ENCODE measurements at regions not wholly inside any gene's neighbourhood (a gene's known extent, or its start where the extent isn't known, plus 50 kb on each side); places are given as distances from the start of the nearest gene placed in this dataset.

DNA sequence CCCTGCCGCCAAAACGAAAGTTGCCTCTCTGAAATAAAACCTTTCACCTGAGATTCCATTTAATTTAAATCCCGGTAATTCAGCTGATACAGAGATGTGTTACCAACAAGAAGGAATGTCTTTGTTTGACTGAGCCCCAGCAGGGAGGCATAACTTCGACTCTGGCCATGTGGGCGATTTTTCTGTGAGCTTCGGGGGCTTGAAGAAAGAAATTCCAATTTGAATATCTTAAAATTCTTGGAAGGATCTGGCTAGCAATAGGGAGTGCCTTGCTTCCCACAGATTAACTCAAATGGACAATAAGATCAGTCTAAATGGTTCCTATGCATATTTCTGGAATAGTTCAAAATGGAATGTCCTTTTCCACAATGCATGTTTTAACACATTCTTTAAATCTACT, 252.5 kb upstream of the TMPO start:
- H3K4me3 Mint-ChIP-seq (ENCODE audit: unreplicated experiment): no peak overlapping the region
- peaks cover 2% of the 10 kb centered on the region for H3K9me3 Mint-ChIP-seq (ENCODE audit: low read depth)
- H3K4me1 Mint-ChIP-seq (ENCODE audit: low read depth): no peaks in the 10 kb centered on the region
- no peak overlapping the region for H3K27ac Mint-ChIP-seq (ENCODE audit: unreplicated experiment)
- peaks cover under 1% of the 10 kb centered on the region for H3K36me3 Mint-ChIP-seq (ENCODE audit: low read depth)
- no peak for DNase-seq (ENCODE audit: low spot score)
- TF ChIP-seq, protein P1, sequence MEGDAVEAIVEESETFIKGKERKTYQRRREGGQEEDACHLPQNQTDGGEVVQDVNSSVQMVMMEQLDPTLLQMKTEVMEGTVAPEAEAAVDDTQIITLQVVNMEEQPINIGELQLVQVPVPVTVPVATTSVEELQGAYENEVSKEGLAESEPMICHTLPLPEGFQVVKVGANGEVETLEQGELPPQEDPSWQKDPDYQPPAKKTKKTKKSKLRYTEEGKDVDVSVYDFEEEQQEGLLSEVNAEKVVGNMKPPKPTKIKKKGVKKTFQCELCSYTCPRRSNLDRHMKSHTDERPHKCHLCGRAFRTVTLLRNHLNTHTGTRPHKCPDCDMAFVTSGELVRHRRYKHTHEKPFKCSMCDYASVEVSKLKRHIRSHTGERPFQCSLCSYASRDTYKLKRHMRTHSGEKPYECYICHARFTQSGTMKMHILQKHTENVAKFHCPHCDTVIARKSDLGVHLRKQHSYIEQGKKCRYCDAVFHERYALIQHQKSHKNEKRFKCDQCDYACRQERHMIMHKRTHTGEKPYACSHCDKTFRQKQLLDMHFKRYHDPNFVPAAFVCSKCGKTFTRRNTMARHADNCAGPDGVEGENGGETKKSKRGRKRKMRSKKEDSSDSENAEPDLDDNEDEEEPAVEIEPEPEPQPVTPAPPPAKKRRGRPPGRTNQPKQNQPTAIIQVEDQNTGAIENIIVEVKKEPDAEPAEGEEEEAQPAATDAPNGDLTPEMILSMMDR (IDR thresholded peaks at IDR 0.05): no peak
- H3K27me3 Mint-ChIP-seq (ENCODE audit: low read depth): peaks cover 18% of the 10 kb centered on the region

DNA sequence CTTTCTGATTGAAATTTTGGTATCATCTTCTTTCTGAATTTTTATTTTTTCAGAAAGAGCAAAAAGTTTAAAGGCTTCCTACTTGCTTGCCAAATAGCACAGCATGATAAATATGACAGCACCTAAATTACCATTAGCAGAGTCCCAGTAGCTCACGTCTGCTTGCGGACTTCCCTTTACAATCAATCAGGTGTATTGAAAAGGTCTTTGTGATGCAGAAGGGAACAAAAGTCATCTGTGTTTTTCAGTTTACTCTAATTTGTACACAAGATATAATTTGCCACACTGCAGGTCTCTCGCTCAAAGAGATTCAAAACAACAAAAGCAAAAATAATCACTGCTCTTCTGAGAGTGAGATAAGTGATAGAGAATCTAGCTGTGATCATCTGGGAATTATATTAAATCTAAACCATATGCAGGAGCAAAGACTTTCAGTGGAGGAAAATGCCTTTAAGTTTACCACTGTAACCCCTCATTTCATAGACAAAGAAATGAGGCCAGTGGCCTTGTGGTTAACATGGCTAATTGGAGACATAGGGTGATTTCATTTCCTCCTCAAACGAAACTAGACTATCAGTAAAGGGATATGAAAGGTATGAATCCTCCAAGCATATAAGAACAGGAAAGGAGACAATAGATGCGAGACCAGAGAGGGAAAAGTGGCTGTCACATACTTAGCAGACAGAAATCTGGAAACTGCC, 240.8 kb upstream of the TMPO start:
- peaks cover 5% of the 10 kb centered on the region for H3K9me3 Mint-ChIP-seq (ENCODE audit: low read depth)
- no peaks in the 10 kb centered on the region for H3K4me1 Mint-ChIP-seq (ENCODE audit: low read depth)
- no peak overlapping the region for H3K4me3 Mint-ChIP-seq (ENCODE audit: unreplicated experiment)
- H3K27me3 Mint-ChIP-seq (ENCODE audit: low read depth): peaks cover 12% of the 10 kb centered on the region
- no peak overlapping the region for H3K27ac Mint-ChIP-seq (ENCODE audit: unreplicated experiment)
- no peak for DNase-seq (ENCODE audit: low spot score)
- TF ChIP-seq, protein P1 (IDR thresholded peaks at IDR 0.05): no peak
- no peaks in the 10 kb centered on the region for H3K36me3 Mint-ChIP-seq (ENCODE audit: low read depth)

DNA sequence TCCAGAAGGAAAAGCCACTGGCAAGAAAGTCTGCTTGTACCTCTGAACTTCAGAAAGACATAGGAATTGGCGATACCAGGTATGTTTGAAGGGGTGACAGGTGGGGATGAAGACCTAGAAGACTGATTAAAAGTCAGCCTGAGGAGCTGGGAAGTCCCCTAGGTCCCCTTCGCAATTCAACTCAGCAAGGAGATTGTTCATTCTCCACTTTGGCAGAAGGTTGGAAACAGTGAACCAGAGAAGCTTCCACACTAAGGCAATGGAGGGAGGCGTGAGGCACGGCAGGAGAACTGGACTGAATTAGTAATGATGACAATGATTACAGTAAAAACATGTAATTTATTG, 240.3 kb upstream of the TMPO start:
- H3K9me3 Mint-ChIP-seq (ENCODE audit: low read depth): no peaks in the 10 kb centered on the region
- no peak overlapping the region for H3K27ac Mint-ChIP-seq (ENCODE audit: unreplicated experiment)
- H3K4me3 Mint-ChIP-seq (ENCODE audit: unreplicated experiment): no peak overlapping the region
- H3K27me3 Mint-ChIP-seq (ENCODE audit: low read depth): peaks cover 7% of the 10 kb centered on the region
- TF ChIP-seq, protein P1 (IDR thresholded peaks at IDR 0.05): no peak
- no peaks in the 10 kb centered on the region for H3K36me3 Mint-ChIP-seq (ENCODE audit: low read depth)
- H3K4me1 Mint-ChIP-seq (ENCODE audit: low read depth): no peaks in the 10 kb centered on the region
- no peak for DNase-seq (ENCODE audit: low spot score)

DNA sequence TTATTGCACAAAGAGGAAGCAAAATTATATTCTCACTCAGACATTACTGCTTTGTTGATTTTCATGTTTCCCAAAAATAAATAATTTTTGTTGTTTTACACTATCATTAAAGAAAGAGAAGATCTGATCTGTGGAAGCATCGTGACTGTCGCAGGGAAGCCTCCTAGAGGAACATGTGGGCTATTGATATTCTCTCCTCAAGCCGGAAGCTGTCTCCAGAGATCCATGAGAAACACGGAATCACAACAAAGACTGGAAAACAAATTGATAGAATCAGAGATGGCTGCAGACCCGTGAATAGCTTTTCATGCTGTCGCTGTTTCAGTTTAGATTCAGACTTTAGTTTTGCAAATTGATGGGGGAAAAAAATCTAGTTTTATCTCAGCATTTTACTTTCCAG, 235.2 kb upstream of the TMPO start:
- no peak overlapping the region for H3K27ac Mint-ChIP-seq (ENCODE audit: unreplicated experiment)

DNA sequence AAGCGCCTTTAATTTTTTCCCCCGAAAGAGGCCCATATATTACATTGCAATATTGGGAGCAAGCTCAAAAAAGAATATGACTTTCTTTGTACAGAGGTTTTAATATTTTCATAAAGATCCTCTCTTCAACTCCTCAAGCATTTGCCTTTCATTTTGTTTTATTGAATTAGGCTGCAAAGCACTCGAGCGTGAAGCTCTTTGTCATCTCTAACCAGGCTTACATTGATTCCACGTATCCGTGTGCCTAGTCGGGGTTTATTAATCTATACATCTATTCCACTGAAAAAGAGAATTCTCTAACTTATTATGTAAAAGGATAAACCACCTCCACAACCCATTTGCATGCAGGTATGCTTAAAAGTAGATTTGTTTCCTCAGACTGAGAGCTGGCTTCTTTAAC, 234.8 kb upstream of the TMPO start:
- Mint-ChIP-seq H3K4me3 (ENCODE audit: unreplicated experiment) (no peak overlapping the region), H3K4me1 (ENCODE audit: low read depth) (no peaks in the 10 kb centered on the region), H3K27me3 (ENCODE audit: low read depth) (no peaks in the 10 kb centered on the region), H3K9me3 (ENCODE audit: low read depth) (no peaks in the 10 kb centered on the region), H3K27ac (ENCODE audit: unreplicated experiment) (no peak overlapping the region), H3K36me3 (ENCODE audit: low read depth) (no peaks in the 10 kb centered on the region)
- TF ChIP-seq, protein P1 (IDR thresholded peaks at IDR 0.05): no peak
- DNase-seq (ENCODE audit: low spot score): no peak

More for the DNA sequence above, 235.2 kb upstream of the TMPO start:
- TF ChIP-seq, protein P1 (IDR thresholded peaks at IDR 0.05): no peak
- Mint-ChIP-seq H3K36me3 (ENCODE audit: low read depth) (no peaks in the 10 kb centered on the region), H3K9me3 (ENCODE audit: low read depth) (no peaks in the 10 kb centered on the region), H3K4me3 (ENCODE audit: unreplicated experiment) (no peak overlapping the region), H3K4me1 (ENCODE audit: low read depth) (no peaks in the 10 kb centered on the region), H3K27me3 (ENCODE audit: low read depth) (no peaks in the 10 kb centered on the region)
- DNase-seq (ENCODE audit: low spot score): no peak
